GM18519 (cell line): ENCODE measurements at regions not wholly inside any gene's neighbourhood (a gene's known extent, or its start where the extent isn't known, plus 50 kb on each side); places are given as distances from the start of the nearest gene placed in this dataset.
"Not testable (repeated sequence)": the region's sequence is repeated elsewhere in the genome, so short reads cannot be mapped to it uniquely, and the experiment has no call there.

Source experiments
- ATAC-seq: cut with Tn5 transposase; IDR thresholded peaks from one replicate; pipeline ENCODE4 v1.9.1; 2021; ENCODE audit warnings: mild to moderate bottlenecking, moderate library complexity; ENCODE audit not compliant: unreplicated experiment, low FRiP score

DNA sequence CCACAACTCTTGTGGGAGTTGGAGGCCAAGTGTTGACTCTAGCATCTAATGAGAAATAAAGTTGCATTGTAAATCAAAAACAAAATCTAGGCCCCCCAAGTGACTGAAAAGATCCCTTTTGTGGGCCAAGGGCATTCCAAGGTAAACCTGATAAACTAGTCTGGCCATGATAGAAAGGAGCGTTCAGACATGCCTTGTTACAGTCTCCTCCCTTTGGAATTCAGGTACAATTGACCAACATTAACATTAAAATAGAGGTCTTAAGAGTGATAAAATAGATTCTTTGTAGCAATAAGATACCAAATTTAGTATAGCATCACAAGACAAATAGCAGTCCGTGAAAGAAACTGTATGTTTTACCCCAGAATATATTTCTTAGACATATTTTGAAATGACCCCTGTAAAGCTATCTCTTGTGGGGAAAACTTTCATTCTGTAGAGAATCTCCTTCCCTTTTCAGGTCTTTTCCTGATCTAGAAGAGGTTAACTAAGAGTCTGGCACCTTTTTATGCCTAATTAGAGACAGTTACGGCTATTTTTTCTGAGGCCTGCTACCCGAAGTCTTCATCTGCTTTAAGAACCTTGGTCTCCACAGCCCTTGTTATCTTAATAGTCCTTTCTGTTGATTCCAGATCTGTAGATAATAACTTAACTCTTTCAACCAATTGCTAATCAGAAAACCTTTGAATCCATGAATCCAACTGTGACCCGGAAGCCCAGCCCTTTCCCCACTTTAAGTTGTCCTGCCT lies 495.4 kb upstream of the MMS22L start:
- ATAC-seq: no peak

DNA sequence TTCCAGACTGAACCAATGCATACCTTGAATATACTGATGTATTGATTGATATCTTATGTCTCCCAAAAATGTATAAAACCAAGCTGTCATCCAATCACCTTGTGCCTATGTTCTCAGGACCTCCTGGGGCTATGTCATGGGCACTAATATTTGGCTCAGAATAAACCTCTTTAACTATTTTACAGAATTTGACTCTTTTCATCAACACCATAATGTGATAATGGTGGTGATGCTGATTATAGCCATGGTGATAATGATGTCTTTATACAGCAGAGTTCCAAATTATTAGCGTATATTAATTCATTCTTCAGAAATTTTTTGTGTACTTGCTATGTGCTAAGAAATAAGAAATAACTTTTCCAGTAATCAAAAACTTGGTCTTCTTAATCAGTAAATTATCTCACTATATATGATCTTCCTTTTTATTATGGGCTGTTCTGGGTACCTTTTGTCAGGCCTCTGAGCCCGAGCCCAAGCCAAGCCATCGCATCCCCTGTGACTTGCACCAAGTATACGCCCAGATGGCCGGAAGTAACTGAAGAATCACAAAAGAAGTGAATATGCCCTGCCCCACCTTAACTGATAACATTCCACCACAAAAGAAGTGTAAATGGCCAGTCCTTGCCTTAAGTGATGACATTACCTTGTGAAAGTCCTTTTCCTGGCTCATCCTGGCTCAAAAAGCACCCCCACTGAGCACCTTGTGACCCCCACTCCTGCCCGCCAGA lies 496.2 kb upstream of the MMS22L start:
- ATAC-seq: not testable (repeated sequence)

DNA sequence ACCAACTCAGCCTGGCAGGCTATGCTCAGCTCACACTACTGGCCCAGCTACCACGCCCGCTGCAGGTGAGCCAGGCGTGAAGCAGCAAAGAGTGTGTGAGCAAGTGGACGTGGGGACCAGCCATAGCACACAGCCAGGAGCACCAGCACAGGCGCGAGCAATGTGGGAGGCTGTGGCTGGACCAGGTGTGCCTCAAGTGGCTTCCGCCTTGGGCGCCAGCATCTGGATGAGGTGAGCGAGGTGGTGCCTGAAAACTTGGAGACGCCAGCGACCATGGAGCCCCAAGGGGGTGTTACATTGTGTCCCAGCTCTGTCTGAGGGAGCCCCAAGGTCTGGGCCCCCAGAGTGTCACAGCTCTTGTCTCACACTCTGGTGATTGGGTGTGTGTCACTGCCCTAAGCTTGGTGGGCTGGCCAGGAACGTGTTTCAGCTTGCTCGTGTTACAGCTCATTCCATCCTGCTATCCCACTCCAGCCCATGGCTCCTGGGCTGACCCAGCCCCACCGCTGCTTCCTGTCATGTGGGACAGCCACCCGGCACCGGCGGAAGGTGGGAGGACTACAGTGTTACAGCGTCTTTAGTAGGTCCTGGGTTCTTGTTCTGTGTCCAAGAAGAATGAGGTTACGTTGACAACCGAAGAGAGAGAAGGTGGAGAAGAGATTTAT lies 508.0 kb upstream of the MMS22L start:
- no peak for ATAC-seq

DNA sequence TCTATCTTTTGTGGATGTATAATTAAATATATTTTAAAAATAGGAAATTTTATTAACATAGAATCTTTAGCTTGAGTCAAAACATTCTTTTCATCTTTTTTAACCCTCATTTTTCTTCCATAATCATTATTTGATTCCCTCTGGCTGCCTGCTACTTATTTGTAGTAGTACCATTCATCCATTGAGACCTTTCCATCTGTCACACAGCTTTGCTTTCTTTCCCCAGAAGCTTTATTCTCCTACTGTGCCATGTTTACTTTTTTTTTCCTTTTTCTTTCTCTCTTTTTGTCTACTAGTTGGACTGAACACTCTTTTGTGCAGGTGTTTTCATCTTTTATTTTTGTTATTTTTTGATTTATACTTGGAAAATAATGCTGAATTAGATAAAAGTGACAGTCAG lies 522.6 kb upstream of the MMS22L start:
- ATAC-seq: no peak

DNA sequence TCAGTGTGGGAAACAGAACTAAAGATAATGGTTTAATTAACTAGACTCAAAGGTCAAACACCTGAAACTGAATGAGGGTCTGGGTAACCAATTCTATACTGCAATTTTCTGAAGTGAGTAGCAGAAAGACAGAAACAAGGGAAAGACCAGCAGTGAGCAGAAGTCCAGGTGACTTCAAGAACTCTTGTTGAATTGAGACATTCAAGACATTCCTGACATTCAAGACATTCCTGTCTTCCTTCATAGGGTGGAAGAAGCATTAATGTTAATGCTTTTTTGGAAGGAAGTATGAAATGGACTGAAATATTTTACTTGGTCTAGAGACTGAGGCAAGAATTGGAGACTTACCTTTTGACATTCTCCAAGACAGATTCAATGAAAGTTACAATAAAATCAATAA lies 529.9 kb upstream of the MMS22L start:
- ATAC-seq: no peak

DNA sequence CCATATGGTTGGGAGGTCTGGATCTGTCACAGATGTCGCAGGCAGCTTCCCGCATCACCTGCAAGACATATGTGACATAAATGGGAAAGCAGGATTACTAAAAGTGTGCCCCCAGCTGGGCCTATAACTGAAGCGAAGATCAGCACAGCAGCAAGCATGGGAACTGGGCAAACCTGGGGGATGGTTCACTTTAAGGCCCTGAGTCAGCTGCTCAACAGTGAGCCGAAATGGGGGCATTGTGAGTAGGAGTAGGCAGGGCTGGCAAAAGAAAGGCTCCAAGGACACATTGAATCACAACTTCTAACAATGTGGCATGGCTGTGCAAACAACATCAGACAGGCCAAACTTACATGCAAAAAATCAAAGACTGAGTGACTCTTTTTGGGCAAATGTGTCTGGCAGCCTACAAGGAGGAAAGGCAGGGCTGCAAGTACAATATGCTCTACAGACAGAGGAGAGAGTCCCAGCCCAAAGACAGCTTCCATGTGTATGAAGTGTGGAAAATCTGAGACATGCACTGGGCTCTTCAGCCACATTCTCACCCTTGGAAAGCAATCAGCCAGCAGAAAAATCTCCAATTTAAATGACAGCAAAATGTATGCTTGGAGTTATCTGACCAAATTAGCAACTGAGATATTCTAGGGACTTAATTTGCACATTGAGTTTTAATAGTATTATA lies 531.0 kb upstream of the MMS22L start:
- no peak for ATAC-seq

DNA sequence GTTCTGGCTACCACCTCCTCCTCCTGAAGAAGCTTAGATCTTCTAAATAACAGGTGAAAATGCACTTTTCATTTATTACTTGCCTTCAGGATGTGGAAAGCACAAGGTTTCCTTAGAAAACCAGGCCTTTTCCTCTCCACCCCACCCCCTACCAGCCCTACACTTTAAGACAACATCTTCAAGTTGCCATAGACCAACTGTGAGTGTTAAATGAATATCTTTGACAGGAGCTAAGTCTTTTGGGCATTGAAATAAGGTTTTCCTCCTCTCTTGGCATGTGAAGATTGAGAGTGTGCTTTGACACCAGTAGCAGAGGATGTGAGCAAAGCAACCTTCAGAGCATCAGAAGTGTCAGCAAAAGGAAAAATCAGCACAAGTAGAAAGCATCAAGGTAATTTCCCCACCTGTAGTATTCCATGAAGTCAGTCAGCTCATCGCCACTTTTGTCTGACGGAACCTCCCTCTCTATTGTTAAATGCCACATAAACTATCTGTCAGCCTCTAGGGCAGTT lies 532.3 kb upstream of the MMS22L start:
- ATAC-seq: no peak

DNA sequence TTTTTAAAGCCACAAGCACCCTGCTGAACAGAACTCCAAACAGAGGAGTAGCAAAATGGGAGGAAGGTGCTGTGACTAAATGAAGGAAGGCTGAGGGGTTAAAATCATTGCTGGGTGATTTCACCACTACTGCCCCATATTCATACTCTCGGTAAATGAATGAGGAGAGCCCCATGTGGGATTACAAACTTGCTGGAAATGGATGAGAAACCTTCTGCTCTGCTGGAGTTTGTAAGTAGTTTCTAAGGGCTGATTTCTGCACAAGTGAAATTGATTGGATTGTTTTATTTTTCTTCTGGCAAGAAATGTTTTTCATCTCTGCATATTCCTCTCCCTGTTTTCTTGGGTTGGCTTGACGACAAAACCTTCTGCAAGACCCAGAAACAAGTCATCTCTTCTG lies 533.5 kb upstream of the MMS22L start:
- ATAC-seq: no peak

DNA sequence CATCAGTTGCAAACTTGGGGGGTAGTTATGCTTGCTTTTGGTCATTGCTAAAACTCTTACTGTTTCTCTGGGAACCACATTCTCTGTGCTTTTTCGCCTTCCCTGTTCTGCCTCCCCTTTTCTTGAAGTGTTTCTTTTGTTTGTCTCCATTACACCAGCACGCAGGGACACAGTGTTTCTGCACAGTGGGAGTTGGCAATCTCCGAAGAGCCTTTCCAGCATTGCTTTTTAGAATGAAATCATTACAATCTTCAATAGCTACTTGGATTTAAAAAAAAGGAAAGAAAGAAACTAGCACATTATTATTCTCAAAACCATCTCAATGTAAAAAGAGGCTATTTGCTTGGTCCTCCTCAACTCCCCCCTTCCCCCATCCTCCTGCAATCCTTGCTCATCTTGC lies 536.7 kb upstream of the MMS22L start:
- ATAC-seq: no peak

DNA sequence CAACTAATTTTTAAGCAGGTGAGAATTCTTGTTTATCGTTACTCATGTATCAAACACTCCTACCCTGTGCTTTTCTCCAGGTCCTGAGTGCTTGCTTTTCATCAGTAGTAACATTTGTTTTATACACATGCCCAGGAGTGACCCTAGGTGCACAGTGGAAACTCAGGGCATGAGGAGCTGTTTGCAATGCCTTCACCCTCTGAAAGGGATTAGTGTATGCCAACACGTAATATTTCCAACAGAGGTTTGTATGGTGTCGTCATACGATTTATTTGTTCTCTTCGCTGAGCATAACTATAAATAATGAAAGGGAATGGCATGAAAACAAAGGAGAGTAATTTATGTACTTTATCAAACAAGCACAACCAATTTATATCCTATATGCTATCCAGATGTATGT lies 537.4 kb upstream of the MMS22L start:
- no peak for ATAC-seq

DNA sequence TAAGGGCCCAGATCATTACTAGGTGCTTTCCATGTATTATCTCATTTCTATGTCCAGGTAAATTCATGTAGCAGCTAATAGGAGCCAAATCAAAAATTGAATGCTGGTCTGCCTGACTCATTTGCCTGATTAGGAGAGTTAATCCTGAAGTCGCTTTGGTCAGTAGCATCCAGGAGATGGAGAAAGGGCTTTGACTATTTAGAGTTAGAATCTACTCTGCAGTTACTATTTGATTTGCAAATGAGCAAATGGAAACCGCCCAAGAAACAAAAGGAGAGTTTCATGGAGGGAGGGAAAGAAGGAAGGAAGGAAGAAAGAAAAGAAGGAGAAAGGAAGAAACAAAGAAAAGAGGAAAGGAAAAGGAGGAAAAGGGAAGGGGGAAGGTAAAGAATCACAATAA lies 539.6 kb upstream of the MMS22L start:
- no peak for ATAC-seq

DNA sequence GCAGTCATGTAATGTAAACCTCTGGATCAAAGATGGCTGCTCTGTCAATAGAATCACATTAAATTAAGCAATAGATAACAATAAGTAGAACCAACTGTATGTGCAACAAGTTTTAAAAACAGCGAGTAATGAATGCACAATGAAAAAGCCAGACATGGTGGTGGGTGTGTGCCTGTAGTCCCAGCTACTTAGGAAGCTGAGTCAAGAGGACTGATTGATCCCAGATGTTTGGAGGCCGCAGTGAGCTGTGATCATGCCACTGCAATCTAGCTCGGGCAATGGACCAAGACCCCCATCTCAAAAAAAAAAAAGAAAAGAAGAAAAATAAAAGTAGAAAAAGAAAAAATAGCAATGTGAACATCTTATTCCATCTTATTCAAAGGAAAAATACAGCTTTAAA lies 558.7 kb upstream of the MMS22L start:
- no peak for ATAC-seq

DNA sequence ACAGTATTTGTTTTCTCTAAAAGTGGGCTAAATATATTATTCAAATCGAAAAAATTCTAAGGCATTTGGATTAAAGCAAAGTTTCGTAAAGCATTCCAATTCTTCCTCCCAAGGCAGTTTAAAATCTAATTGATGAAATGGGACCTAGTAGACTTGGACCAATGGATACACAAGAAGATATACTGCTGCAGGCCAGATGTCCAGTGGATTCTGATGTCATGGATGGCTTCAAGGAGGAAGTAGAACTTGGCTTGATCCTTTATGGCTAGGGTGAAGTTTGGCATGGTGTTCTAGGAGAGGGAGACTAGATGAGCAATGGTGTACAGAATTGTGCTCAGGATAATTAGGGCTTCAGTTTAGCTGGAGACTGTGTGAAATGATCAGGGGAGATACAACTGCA lies 559.5 kb upstream of the MMS22L start:
- no peak for ATAC-seq

DNA sequence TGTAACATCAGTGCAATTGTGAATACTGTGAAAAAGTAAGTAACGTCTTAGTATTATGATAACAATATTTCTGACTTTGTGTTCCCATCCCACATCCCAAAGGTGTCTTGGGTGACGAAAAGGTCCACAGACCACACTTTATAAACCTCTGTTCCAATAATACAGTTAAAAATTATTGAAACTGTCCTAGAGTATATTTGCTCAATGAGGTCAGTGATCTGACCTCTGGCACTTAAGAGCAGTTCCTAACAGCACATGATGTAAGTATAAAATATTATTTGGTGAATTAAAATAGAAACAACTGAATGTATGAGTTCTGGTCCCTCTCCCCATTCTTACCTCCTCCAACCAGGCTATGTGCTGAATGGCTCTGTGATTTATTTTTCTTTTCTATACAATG lies 566.4 kb upstream of the MMS22L start:
- ATAC-seq: no peak

DNA sequence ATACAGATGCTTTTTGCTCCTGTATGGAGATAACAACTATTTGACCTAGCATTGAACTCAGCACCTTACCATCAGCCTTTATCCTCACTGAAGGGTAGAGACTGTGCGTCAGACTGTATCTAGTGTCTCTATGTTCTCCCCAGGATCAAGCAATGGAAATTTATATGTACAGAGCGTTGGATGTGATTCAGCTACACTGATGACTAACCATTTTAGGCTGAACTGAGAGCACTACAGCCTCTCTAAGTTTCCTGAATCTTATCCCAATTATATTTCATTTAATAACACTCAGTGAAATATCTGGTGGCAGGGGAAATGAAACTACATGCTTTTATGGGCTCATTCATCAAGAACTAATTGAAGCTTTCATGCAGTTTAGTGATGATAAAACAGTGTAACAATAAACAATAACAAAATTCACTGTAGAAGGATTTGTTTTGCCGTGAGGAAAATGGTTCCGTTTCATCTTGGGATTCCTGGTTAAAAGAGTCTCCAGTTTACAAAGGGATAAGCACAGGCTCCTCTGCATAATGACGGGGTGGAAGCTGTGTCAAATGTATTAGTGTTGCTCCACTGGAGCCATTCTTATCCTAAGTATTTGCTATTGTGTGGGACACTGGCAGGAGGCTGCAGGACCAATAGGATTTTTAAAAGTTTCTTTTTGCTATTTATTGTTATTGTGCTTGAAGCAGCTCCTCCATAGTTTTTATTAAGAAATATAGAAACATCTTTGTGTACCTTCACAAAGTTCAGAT lies 567.6 kb upstream of the MMS22L start:
- no peak for ATAC-seq

DNA sequence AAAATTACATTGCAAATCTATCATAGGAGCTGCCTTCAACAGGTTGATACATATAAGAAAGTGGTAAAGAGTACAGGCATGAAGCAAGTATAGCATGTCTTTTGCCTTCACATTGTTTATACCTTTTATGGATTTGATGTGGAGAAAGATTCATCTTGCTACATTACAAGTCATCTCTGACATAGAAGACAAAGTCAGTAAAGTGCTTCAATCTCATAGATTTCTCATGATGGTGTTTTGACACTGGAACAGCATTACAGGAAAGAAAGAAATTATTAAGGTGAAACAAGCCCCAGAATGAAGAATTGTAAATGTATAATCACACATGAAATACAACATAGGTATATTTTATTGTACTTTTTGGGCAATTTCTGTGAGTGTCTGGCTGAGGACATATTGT lies 580.7 kb upstream of the MMS22L start:
- ATAC-seq: no peak

DNA sequence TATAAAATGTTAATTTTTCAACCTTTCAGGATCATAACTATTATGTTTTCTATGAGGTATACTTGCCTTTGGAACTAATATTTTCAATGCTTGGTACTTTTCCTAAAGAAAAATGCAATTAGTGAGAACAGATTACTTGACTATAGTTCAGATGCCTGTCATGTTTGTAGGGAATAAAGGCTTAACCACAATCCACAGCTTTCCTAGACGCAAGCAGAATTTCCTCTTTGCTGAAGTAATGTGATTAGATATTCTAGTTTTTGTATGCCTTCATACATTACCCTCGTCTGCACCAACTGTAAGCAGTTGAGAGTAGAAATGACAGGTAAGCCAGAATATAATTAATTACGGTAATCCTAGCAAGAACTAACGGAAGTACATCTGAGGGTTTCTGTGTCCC lies 581.4 kb upstream of the MMS22L start:
- no peak for ATAC-seq

DNA sequence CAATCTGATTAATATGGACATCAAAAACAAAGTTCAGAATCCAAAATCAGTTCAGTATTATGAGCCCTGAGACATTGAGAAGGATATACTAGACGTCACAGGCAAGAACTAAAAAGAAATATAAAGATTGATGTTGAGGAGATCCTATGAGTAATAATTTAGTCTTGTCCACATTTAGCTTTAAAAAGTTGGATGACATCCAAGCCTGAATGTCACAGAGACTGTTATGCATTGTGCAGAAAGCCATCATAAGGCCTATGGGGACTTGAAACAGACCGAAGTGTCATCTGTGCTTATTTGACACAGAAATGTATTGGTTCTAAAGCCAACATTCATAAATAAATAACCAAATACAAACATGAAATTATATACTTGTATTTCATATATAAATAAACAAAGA lies 581.8 kb upstream of the MMS22L start:
- ATAC-seq: no peak

DNA sequence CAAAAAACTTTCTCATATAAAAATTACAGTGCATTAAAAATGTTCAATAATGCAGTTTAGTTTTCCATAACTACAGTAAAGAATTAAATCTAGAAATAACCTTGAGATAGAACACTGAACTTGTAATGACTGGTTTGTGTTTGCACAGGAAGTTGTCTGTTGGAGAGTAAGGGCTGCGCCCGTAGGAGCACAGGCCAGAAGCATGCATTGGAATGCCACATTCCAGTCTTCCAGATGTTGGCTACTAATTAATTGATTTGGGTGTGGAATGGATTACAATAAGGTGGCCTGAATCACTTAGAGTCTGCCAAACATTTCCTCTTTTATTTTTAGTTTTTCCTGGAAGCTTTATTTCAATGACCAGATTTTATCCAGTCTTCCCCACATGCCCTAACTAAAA lies 582.6 kb upstream of the MMS22L start:
- no peak for ATAC-seq

DNA sequence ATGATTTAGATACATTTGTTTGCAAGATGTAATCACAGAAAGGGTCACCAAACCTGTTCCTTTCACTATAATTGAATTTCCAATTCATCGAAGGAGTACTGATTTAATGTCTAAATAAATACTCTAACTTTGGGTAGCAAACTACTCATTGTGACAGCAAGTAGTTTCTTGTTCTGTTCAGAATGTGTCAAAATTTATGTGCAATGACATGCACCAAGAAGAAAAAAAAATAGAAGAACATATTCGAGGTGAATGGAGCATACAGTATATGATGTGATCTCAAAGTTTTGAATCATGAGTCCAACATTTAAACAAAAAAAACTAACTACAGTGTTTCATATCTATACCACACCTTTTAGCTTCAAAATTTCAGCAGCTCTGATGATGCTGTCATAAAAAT lies 583.6 kb upstream of the MMS22L start:
- ATAC-seq: no peak
